Tibial nerve (tissue), 4 donors: ENCODE measurements at regions not wholly inside any gene's neighbourhood (a gene's known extent, or its start where the extent isn't known, plus 50 kb on each side); places are given as distances from the start of the nearest gene placed in this dataset.

Experiments used
- DNase-seq, 2 donors: peaks; one replicate each; pipeline ENCODE4 v3.0.0-alpha.2; 2019; ENCODE audit warnings: low spot score in 2 of 2
- H3K27ac ChIP-seq, 4 donors: fragments of 200-600 bp; sonication (generic) in 3 of 4; one replicate each; pipeline ENCODE4 v1.5.1; 2017 to 2019; ENCODE audit warnings: mild to moderate bottlenecking in 1 of 4
- H3K27me3 ChIP-seq, 2 donors: fragments of 200-600 bp; sonication (generic) in 1 of 2; one replicate each; pipeline versions ENCODE4 v1.5.1 to v1.6.0; 2017 to 2019
- H3K36me3 ChIP-seq, 3 donors: fragments of 200-600 bp; sonication (generic); one replicate each; pipeline ENCODE4 v1.5.1; 2018 to 2019
- H3K4me1 ChIP-seq, 4 donors: fragments of 200-600 bp; sonication (generic) in 3 of 4; one replicate each; pipeline ENCODE4 v1.5.1; 2017 to 2019
- H3K4me3 ChIP-seq, 4 donors: fragments of 200-600 bp; sonication (generic) in 3 of 4; one replicate each; pipeline ENCODE4 v1.5.1; 2017 to 2019; ENCODE audit warnings: mild to moderate bottlenecking in 1 of 4, moderate library complexity in 1 of 4
- H3K9me3 ChIP-seq, 4 donors: fragments of 200-600 bp; sonication (generic) in 3 of 4; one replicate each; pipeline ENCODE4 v1.5.1; 2017 to 2019
- CTCF ChIP-seq, 5 experiments: fragments of 200-600 bp in 3 of 5; fragments of 450-650 bp in 2 of 5; sonication (generic) in 3 of 5; IDR thresholded peaks; one replicate each; pipeline ENCODE4 v1.5.1; 2016 to 2019; ENCODE audit warnings: antibody characterized with exemption in 5 of 5, mild to moderate bottlenecking in 3 of 5, moderate library complexity in 2 of 5
- EP300 ChIP-seq, 2 donors: sonication (generic); formaldehyde crosslinking; IDR thresholded peaks; one replicate each; pipeline ENCODE4 v1.6.1; 2017; ENCODE audit warnings: antibody characterized with exemption in 2 of 2, mild to moderate bottlenecking in 1 of 2
- POLR2A ChIP-seq, 2 donors: fragments of 450-650 bp; IDR thresholded peaks; one replicate each; pipeline ENCODE4 v1.6.1; 2017; ENCODE audit warnings: antibody characterized with exemption in 2 of 2, mild to moderate bottlenecking in 2 of 2, moderate library complexity in 2 of 2
- WGBS, 2 donors: methylation state at CpG; one replicate each; pipeline ENCODE4 v1.1.5; 2018; 5-methylcytosine and 5-hydroxymethylcytosine counted together

DNA sequence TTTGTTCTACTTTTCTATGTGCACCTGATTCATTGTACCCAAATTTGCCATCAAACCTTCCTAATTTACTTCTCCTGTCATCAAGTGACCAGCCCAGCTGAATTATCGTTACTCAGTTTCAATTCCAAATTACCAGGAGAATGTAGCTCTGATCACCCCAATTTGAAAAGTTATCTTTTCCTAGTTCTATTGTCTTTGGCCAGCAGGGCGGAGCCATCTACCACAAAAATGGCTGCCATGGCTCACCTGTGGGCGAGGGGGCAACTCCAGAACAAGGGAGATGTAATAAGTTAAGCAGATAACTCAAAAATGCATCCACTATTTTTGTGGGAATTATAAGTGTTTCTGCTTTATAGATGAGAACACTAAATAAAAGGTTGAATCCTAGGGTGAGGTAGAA lies 133.8 kb upstream of the MOCS2 start:
- no peak overlapping the region for H3K27ac ChIP-seq
- 65 to 78% methylated on average over 3 of the region's 3 CpGs for WGBS, 2 donors
- H3K27me3 ChIP-seq, result no peaks in the 10 kb centered on the region
- peaks cover 0 to 9% (median 0%) of the 10 kb centered on the region in 4 donors for H3K4me1 ChIP-seq
- no peak for TF ChIP-seq EP300 (IDR thresholded peaks at IDR 0.05)
- TF ChIP-seq CTCF (IDR thresholded peaks at IDR 0.05), result no peak
- no peak for TF ChIP-seq POLR2A (IDR thresholded peaks at IDR 0.05)
- no peak for DNase-seq
- no peak overlapping the region for H3K4me3 ChIP-seq
- no peaks in the 10 kb centered on the region for H3K36me3 ChIP-seq
- no peaks in the 10 kb centered on the region for H3K9me3 ChIP-seq

- H3K36me3 ChIP-seq, result no peaks in the 10 kb centered on the region
- no peaks in the 10 kb centered on the region for H3K27me3 ChIP-seq
- no peak overlapping the region for H3K4me3 ChIP-seq
- 51 to 70% methylated on average over 8 of the region's 8 CpGs for WGBS, 2 donors
- TF ChIP-seq EP300 (IDR thresholded peaks at IDR 0.05), result no peak
- no peak for TF ChIP-seq CTCF (IDR thresholded peaks at IDR 0.05)
- TF ChIP-seq POLR2A (IDR thresholded peaks at IDR 0.05), result no peak
- H3K9me3 ChIP-seq, result no peaks in the 10 kb centered on the region
- no peak for DNase-seq
- H3K27ac ChIP-seq, result no peak overlapping the region
- H3K4me1 ChIP-seq, result peaks cover 0 to 9% (median 0%) of the 10 kb centered on the region in 4 donors
These were observed 136.7 kb upstream of the MOCS2 start for GRCh38 chr5:53246042-53246836.

GRCh38 chr5:53249529-53250200 lies 140.1 kb upstream of the MOCS2 start:
- no peak for TF ChIP-seq EP300 (IDR thresholded peaks at IDR 0.05)
- no peak for TF ChIP-seq POLR2A (IDR thresholded peaks at IDR 0.05)
- TF ChIP-seq CTCF (IDR thresholded peaks at IDR 0.05), result no peak
- Histone ChIP-seq H3K9me3 (no peaks in the 10 kb centered on the region), H3K4me1 (peaks cover 0 to 9% (median 0%) of the 10 kb centered on the region in 4 donors), H3K4me3 (no peak overlapping the region), H3K27me3 (no peaks in the 10 kb centered on the region), H3K36me3 (no peaks in the 10 kb centered on the region), H3K27ac (no peak overlapping the region)
- DNase-seq, result no peak
- WGBS, 2 donors, result 59 to 72% methylated on average over 3 to 4 of the region's 4 CpGs

DNA sequence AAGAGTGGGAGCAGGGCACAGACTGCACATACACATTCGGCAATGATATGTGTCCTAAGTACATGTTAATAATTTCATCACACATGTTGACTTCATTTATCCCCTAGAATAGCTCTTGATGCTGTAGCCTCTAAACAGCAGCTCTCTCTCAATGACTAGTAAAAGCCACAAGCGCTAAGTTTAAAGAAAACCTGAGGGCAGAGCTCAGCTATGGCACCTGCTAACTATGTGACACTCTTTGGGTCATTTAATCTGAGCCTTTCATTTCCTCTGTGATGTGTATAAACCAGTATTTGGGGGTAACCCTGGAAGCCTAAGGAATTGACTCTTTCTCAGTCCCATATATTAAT lies 140.6 kb upstream of the MOCS2 start:
- DNase-seq, result no peak
- Histone ChIP-seq H3K4me1 (peaks cover 0 to 9% (median 0%) of the 10 kb centered on the region in 4 donors), H3K36me3 (no peaks in the 10 kb centered on the region), H3K27ac (no peak overlapping the region), H3K27me3 (no peaks in the 10 kb centered on the region), H3K9me3 (no peaks in the 10 kb centered on the region), H3K4me3 (no peak overlapping the region)
- whole genome bisulfite sequencing, 2 donors, result 93 to 95% methylated on average over 2 of the region's 2 CpGs
- TF ChIP-seq EP300 (IDR thresholded peaks at IDR 0.05), result no peak
- no peak for TF ChIP-seq POLR2A (IDR thresholded peaks at IDR 0.05)
- no peak for TF ChIP-seq CTCF (IDR thresholded peaks at IDR 0.05)

- Histone ChIP-seq H3K27ac (no peak overlapping the region), H3K9me3 (no peaks in the 10 kb centered on the region), H3K4me1 (no peaks in the 10 kb centered on the region), H3K4me3 (no peak overlapping the region), H3K36me3 (no peaks in the 10 kb centered on the region), H3K27me3 (no peaks in the 10 kb centered on the region)
- WGBS, 2 donors, result 81 to 84% methylated on average over 2 of the region's 2 CpGs
- no peak for DNase-seq
- TF ChIP-seq POLR2A (IDR thresholded peaks at IDR 0.05) (no peak), EP300 (IDR thresholded peaks at IDR 0.05) (no peak), CTCF (IDR thresholded peaks at IDR 0.05) (no peak)
These were observed 143.9 kb upstream of the MOCS2 start for GRCh38 chr5:53253421-53253871.
